Coronary artery (tissue), 2 donors: ENCODE measurements at regions not wholly inside any gene's neighbourhood (a gene's known extent, or its start where the extent isn't known, plus 50 kb on each side); places are given as distances from the start of the nearest gene placed in this dataset.
"Not testable (repeated sequence)": the region's sequence is repeated elsewhere in the genome, so short reads cannot be mapped to it uniquely, and the experiment has no call there.

ENCODE experiments used
- DNase-seq: peaks from one replicate; pipeline ENCODE4 v3.0.0-alpha.2; 2017; ENCODE audit warnings: low spot score
- H3K27ac ChIP-seq, 2 donors: fragments of 200-600 bp; sonication (generic); one replicate each; pipeline ENCODE4 v1.5.1; 2016 to 2019
- H3K4me3 ChIP-seq: fragments of 200-600 bp; sonication (generic); 2 replicates; pipeline ENCODE4 v1.5.1; 2016; ENCODE audit warnings: mild to moderate bottlenecking, moderate library complexity
- TF ChIP-seq, protein P1 (sequence below): fragments of 200-600 bp; sonication (generic); IDR thresholded peaks from one replicate; pipeline ENCODE4 v1.5.1; 2019; ENCODE audit warnings: antibody characterized with exemption

DNA sequence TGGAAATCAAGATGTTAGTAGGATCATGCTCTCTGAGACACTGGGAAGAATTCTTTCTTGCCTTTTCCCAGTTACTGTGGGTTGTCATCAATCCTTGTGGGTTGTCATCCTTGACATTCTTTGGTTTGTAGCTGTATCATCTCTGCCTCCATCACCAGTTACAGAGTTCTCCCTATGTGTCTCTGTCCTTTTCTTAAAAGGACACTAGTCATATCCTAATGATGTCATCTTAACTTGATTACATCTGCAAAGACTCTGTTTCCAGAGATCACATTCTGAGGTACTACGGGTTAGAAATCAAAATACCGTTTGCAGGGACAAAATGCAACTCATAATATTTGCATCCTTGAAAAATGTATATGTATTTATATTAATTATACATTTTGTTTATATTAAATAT, 500.4 kb downstream of the ZBBX start:
- Histone ChIP-seq H3K4me3 (no peak overlapping the region), H3K27ac (no peak overlapping the region)
- DNase-seq: no peak
- TF ChIP-seq, protein P1, sequence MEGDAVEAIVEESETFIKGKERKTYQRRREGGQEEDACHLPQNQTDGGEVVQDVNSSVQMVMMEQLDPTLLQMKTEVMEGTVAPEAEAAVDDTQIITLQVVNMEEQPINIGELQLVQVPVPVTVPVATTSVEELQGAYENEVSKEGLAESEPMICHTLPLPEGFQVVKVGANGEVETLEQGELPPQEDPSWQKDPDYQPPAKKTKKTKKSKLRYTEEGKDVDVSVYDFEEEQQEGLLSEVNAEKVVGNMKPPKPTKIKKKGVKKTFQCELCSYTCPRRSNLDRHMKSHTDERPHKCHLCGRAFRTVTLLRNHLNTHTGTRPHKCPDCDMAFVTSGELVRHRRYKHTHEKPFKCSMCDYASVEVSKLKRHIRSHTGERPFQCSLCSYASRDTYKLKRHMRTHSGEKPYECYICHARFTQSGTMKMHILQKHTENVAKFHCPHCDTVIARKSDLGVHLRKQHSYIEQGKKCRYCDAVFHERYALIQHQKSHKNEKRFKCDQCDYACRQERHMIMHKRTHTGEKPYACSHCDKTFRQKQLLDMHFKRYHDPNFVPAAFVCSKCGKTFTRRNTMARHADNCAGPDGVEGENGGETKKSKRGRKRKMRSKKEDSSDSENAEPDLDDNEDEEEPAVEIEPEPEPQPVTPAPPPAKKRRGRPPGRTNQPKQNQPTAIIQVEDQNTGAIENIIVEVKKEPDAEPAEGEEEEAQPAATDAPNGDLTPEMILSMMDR: no peak

DNA sequence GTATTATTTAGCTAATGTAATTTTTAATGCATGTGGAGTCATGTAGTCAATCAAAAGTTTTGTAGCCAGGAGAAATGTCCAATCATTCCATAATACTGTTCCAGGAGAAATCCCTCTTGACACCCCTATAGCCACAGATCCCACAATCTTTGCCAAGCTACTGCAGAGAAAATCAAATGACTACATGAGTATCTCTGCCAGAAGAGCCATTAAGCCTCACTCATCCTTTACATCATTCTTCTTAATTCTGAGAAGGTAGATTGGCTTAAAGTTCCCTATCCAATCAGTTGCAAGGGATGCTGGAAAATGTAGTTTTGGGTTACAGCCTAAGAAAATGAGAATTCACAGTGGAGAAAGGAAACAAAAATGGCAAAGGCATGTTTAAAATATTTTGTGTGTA, 502.1 kb downstream of the ZBBX start:
- no peak for DNase-seq
- TF ChIP-seq, protein P1: no peak
- Histone ChIP-seq H3K4me3 (no peak overlapping the region), H3K27ac (no peak overlapping the region)

DNA sequence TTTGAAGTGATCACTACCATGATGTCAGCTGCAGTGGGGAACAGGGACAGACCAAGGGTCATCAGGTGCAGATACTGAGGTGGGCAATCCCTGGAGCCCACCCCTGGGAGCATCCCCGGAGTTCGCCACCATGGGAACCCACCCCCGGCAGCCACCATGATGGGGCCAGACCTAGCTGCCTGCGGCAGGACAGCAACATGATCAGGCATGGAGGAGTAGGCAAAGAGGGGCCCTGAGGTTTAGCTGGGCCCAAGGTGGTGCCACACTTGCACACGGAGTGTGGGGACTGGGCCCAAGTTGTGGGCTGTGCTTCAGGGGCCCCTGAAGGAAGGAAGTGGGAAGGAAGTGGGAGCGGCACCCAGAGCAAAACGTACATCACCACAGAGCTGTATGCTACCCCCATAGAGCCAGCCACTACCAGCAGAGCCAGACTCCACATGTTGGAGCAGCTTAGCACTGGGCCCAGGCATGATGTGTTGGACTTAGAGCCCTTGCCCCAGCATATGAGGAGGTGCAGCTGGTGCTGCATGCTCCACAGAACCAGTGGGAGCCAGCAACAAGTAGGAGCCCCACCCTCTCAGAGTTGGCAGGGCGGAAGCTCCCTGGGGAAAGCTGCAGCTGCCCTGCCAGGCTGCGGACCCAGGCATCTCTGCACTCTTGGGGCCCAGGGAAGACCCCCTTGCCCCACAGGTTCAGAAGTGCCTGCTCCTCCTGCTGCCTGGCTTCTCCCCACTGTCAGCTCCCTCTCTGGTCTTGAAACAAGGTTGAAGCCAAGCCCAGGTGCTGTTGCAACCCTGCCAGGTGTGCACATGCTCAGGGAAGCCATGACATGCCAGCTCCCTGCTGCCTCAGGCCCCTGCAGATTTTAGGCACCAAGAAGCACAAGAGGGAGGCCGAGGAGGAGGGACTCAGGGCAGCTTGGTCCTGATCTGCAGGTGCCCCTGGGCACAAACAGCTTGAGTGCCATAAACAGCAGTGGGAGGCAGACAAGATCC, 515.3 kb downstream of the ZBBX start:
- Histone ChIP-seq H3K27ac (no peak overlapping the region), H3K4me3 (no peak overlapping the region)
- TF ChIP-seq, protein P1: no peak
- no peak for DNase-seq

DNA sequence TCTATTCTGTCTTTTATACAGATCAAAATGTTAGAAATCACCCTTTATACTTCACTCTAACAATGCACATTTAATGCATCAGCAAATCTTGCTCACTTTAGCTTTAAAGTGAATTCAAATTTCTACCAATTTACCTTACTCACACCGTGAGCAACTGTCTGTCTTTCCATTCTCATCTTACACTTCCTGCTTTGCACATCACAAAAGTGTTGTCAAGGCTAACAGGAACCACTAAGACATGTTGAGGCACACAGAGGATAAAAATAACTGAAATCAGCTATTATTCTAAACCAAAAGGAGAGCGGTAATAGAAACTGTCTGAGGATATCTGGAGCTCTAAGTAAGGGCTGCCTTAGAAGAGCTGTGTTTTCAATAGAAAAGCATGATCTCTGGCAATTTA, 519.9 kb downstream of the ZBBX start:
- H3K4me3 ChIP-seq: no peak overlapping the region
- no peak for DNase-seq
- TF ChIP-seq, protein P1: no peak
- no peak overlapping the region for H3K27ac ChIP-seq

DNA sequence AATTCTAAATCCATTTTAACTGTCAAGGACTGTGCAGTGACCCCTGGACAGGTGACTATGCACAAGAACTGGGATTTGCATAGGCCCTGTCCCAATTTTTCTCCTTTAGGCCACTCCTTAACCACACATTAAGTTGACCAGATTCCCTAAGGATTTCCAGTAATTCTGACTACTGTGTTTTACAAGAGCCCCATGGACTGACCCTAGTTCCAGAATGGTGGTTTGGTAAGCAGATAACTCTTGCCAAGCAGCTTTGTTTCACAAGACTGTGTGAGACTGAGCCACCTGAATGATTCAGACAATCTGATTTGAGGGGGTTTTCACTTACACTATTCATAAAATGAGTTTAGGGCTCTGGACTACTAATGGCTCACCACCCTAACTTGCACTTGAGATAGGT, 535.8 kb downstream of the ZBBX start:
- Histone ChIP-seq H3K4me3 (no peak overlapping the region), H3K27ac (no peak overlapping the region)
- TF ChIP-seq, protein P1: no peak
- no peak for DNase-seq

DNA sequence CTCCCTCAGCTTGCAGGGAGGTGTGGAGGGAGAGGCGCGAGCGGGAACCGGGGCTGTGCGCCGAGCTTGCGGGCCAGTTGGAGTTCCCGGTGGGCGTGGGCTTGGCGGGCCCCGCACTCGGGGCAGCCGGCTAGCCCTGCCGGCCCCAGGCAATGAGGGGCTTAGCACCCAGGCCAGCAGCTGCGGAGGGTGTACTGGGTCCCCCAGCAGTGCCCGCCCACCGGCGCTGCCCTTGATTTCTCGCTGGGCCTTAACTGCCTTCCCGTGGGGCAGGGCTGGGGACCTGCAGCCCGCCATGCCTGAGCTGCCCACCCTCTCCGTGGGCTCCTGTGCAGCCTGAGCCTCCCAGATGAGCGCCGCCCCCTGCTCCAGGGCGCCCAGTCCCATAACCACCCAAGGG, 537.3 kb downstream of the ZBBX start:
- H3K27ac ChIP-seq, H3K4me3 ChIP-seq, DNase-seq: not testable (repeated sequence)

DNA sequence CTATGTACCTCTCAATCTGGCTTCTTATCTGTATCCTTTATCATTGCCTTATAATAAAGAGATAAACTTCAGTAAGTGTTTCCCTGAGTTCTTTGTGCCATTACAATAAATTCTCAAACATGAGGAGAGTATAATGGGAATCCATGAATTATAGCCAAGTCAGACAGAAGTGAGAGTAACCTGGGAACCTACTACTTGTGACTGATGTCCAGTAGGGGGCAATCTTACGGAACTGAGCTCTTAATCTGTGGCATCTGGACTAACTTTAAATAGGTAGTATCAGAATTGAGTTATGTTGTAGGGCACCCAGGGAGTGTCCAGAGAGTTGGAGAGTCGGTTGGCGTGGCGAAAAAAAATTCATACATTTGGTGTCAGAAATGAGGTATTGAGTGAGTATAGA, 542.6 kb downstream of the ZBBX start:
- TF ChIP-seq, protein P1: no peak

More for the DNA sequence above, 542.6 kb downstream of the ZBBX start:
- no peak for DNase-seq
- no peak overlapping the region for H3K4me3 ChIP-seq
- H3K27ac ChIP-seq: no peak overlapping the region
